Neural cell (in vitro differentiated cells): ENCODE measurements at regions not wholly inside any gene's neighbourhood (a gene's known extent, or its start where the extent isn't known, plus 50 kb on each side); places are given as distances from the start of the nearest gene placed in this dataset.

ENCODE experiments used
- H2AFZ ChIP-seq: fragments of 200-600, 300-800 bp; sonication (generic), shearing (Covaris generic); 2 replicates; pipeline ENCODE4 v1.6.0; 2014; ENCODE audit warnings: low read depth, mild to moderate bottlenecking, antibody characterized with exemption, low read length, moderate library complexity
- H3F3A ChIP-seq: fragments of 200-600 bp; shearing (Covaris generic); 2 replicates; pipeline ENCODE4 v1.6.1; 2016; ENCODE audit warnings: mild to moderate bottlenecking, moderate library complexity, mixed read lengths, antibody characterized with exemption, low read length; ENCODE audit not compliant: insufficient read depth, poor library complexity, severe bottlenecking
- H3K27ac ChIP-seq: fragments of 200-600, 300-800 bp; sonication (generic), shearing (Covaris generic); 2 replicates; pipeline ENCODE4 v1.5.1; 2014; ENCODE audit warnings: mild to moderate bottlenecking, low read length, moderate library complexity
- H3K27me3 ChIP-seq: fragments of 300-800, 200-600 bp; sonication (generic), shearing (Covaris generic); 2 replicates; pipeline ENCODE4 v1.6.0; 2014; ENCODE audit warnings: mild to moderate bottlenecking, low read depth, low read length, moderate library complexity; ENCODE audit not compliant: insufficient read depth
- H3K36me3 ChIP-seq: fragments of 300-800, 200-600 bp; sonication (generic), shearing (Covaris generic); 2 replicates; pipeline ENCODE4 v1.5.1; 2014; ENCODE audit warnings: mild to moderate bottlenecking, antibody characterized with exemption, low read length, moderate library complexity; ENCODE audit not compliant: insufficient read depth
- H3K4me2 ChIP-seq: fragments of 300-800, 200-600 bp; sonication (generic), shearing (Covaris generic); 2 replicates; pipeline ENCODE4 v1.6.0; 2014; ENCODE audit warnings: mild to moderate bottlenecking, low read length
- H3K4me3 ChIP-seq: fragments of 300-800, 200-600 bp; sonication (generic), shearing (Covaris generic); 2 replicates; pipeline ENCODE4 v1.5.1; 2014; ENCODE audit warnings: mild to moderate bottlenecking, low read length, moderate library complexity
- H3K79me2 ChIP-seq: fragments of 200-600 bp; shearing (Covaris generic); replicated peaks from 2 replicates; pipeline ENCODE4 v1.6.0; 2014; ENCODE audit warnings: mild to moderate bottlenecking, low read length, moderate library complexity; ENCODE audit not compliant: insufficient read depth
- H3K9ac ChIP-seq: fragments of 300-800, 200-600 bp; sonication (generic), shearing (Covaris generic); 2 replicates; pipeline ENCODE4 v1.6.1; 2016; ENCODE audit warnings: mild to moderate bottlenecking, low read length, mixed read lengths
- H3K9me2 ChIP-seq: fragments of 200-600 bp; shearing (Covaris generic); 2 replicates; pipeline ENCODE4 v1.6.1; 2016; ENCODE audit warnings: mild to moderate bottlenecking, low read length, mixed read lengths; ENCODE audit not compliant: insufficient read depth
- H3K9me3 ChIP-seq: fragments of 200-600, 300-800 bp; sonication (generic), shearing (Covaris generic); 2 replicates; pipeline ENCODE4 v1.6.1; 2016; ENCODE audit warnings: mild to moderate bottlenecking, mixed run types, low read length, moderate library complexity, mixed read lengths
- H4K20me1 ChIP-seq: fragments of 200-600 bp; shearing (Covaris generic); 2 replicates; pipeline ENCODE4 v1.6.1; 2016; ENCODE audit warnings: mild to moderate bottlenecking, mixed run types; ENCODE audit not compliant: insufficient read depth
- EP300 ChIP-seq: fragments of 450-650 bp; conservative IDR thresholded peaks from 2 replicates; pipeline ENCODE4 v1.6.1; 2014; ENCODE audit warnings: antibody characterized with exemption, mild to moderate bottlenecking, moderate library complexity; ENCODE audit not compliant: poor library complexity, severe bottlenecking
- EZH2 ChIP-seq: fragments of 200-600, 300-800 bp; shearing (Covaris generic), sonication (generic); IDR thresholded peaks from 2 replicates; pipeline ENCODE4 v1.6.1; 2014; ENCODE audit warnings: antibody characterized with exemption, low read length, borderline replicate concordance, mild to moderate bottlenecking; ENCODE audit not compliant: insufficient read depth, poor library complexity, severe bottlenecking
- MXI1 ChIP-seq: fragments of 450-650 bp; conservative IDR thresholded peaks from 2 replicates; pipeline ENCODE4 v1.6.1; 2014; ENCODE audit warnings: antibody characterized with exemption, mild to moderate bottlenecking; ENCODE audit not compliant: poor library complexity, severe bottlenecking
- POLR2AphosphoS5 ChIP-seq: IDR thresholded peaks from 2 replicates; pipeline ENCODE4 v1.6.1; 2012
- RAD21 ChIP-seq: fragments of 450-650 bp; conservative IDR thresholded peaks from 2 replicates; pipeline ENCODE4 v1.6.1; 2014; ENCODE audit warnings: antibody characterized with exemption, mild to moderate bottlenecking, moderate library complexity
- REST ChIP-seq: IDR thresholded peaks from 2 replicates; pipeline ENCODE4 v1.6.1; 2012; ENCODE audit warnings: borderline replicate concordance
- SMC3 ChIP-seq: fragments of 450-650 bp; conservative IDR thresholded peaks from 2 replicates; pipeline ENCODE4 v1.6.1; 2014; ENCODE audit warnings: antibody characterized with exemption, mild to moderate bottlenecking, moderate library complexity; ENCODE audit not compliant: poor library complexity
- TAF1 ChIP-seq: IDR thresholded peaks from 2 replicates; pipeline ENCODE4 v1.6.1; 2012; ENCODE audit warnings: low read depth
- TF ChIP-seq, protein P1 (sequence below): fragments of 450-650 bp; IDR thresholded peaks from 2 replicates; pipeline ENCODE4 v1.5.1; 2014; ENCODE audit warnings: antibody characterized with exemption, mild to moderate bottlenecking, moderate library complexity; ENCODE audit not compliant: poor library complexity, severe bottlenecking

DNA sequence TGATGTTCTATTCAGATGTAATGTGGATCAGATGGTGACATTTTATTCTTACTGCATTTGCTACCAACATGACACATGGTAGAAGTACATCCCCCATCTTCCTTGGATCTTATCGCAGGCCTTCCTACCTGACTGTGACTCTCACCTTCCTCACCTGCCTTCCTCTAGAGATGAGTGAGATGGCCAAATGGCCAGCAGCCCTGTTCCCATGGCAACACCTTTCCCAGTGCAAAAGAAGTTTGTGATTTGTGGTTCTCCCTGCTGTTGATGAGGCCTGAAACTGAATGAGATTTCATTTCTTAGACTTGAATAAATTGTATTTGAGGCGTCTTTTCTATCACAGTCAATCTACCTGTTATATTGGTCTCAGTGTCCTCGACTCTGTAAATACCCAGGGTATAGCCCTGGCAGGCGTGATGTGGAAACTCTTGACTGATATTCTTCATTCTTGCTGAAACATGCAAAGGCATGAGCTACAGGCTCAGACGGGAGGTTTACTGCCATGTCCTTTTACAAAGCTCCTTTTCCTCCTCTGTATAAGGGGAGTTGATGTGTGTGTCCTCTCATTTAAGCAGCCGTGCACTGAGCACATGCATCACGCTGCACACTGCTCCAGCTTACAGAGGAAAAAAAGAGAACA is 440.7 kb upstream of the AKR1E2 start:
- H3K9me3 ChIP-seq = no peaks in the 10 kb centered on the region
- H3K4me2 ChIP-seq = no peak overlapping the region
- H2AFZ ChIP-seq = no peak overlapping the region
- no peaks in the 10 kb centered on the region for H3K79me2 ChIP-seq
- H3K9me2 ChIP-seq = no peaks in the 10 kb centered on the region
- H3K36me3 ChIP-seq = no peaks in the 10 kb centered on the region
- H3K27ac ChIP-seq = peak overlapping the region; percentile 80
- H3F3A ChIP-seq = peaks cover 9% of the 10 kb centered on the region
- H3K4me3 ChIP-seq = peak overlapping the region; percentile 47
- no peaks in the 10 kb centered on the region for H3K27me3 ChIP-seq
- TF ChIP-seq EP300 (no peak), MXI1 (no peak), SMC3 (no peak), POLR2AphosphoS5 (no peak), REST (no peak), TAF1 (no peak), RAD21 (no peak), EZH2 (no peak)
- TF ChIP-seq, protein P1, sequence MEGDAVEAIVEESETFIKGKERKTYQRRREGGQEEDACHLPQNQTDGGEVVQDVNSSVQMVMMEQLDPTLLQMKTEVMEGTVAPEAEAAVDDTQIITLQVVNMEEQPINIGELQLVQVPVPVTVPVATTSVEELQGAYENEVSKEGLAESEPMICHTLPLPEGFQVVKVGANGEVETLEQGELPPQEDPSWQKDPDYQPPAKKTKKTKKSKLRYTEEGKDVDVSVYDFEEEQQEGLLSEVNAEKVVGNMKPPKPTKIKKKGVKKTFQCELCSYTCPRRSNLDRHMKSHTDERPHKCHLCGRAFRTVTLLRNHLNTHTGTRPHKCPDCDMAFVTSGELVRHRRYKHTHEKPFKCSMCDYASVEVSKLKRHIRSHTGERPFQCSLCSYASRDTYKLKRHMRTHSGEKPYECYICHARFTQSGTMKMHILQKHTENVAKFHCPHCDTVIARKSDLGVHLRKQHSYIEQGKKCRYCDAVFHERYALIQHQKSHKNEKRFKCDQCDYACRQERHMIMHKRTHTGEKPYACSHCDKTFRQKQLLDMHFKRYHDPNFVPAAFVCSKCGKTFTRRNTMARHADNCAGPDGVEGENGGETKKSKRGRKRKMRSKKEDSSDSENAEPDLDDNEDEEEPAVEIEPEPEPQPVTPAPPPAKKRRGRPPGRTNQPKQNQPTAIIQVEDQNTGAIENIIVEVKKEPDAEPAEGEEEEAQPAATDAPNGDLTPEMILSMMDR = no peak
- no peaks in the 10 kb centered on the region for H4K20me1 ChIP-seq
- H3K9ac ChIP-seq = no peak overlapping the region

DNA sequence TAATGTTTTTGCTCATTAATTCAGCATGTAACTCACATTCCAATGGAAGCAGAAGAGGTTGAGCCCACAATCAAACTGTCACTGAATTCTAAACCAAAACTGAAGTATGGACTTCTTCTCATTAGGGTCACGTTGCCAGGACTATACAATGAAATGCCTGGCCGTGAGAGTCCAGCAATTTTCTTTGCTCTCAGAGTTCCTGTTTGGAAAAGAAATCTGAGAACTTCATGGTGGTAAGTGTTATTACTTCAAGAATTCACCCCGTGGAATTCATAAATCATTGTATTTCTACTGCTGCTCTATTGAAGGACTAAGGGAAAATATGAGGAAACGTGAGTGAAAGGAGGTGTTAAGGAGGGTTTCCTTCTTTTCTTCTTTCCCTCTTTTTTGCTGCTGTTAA is 441.8 kb upstream of the AKR1E2 start:
- Histone ChIP-seq H3K9me2 (no peaks in the 10 kb centered on the region), H3K79me2 (no peaks in the 10 kb centered on the region), H2AFZ (no peak overlapping the region)

More for the DNA sequence above, 441.8 kb upstream of the AKR1E2 start:
- Histone ChIP-seq H3K36me3 (no peaks in the 10 kb centered on the region), H3K9me3 (no peaks in the 10 kb centered on the region), H3K27ac (peak overlapping the region; percentile 80), H3K4me2 (peak overlapping the region; percentile 22), H3K27me3 (no peaks in the 10 kb centered on the region), H3F3A (peaks cover 9% of the 10 kb centered on the region), H4K20me1 (no peaks in the 10 kb centered on the region), H3K9ac (peak overlapping the region; percentile 40), H3K4me3 (peak overlapping the region; percentile 47)
- TF ChIP-seq POLR2AphosphoS5 = no peak
- no peak for TF ChIP-seq REST
- no peak for TF ChIP-seq EZH2
- no peak for TF ChIP-seq SMC3
- TF ChIP-seq, protein P1 = no peak
- TF ChIP-seq MXI1 = no peak
- no peak for TF ChIP-seq TAF1
- TF ChIP-seq EP300 = no peak
- TF ChIP-seq RAD21 = no peak
